SIG-M5 treated with dmso at 0.1 percent for 504 hours (cell line): ENCODE measurements at regions not wholly inside any gene's neighbourhood (a gene's known extent, or its start where the extent isn't known, plus 50 kb on each side); places are given as distances from the start of the nearest gene placed in this dataset.

Experiments used
- DNase-seq: peaks from one replicate; lab custom pipeline; 2025; ENCODE audit not compliant: unreplicated experiment; lab: John Stamatoyannopoulos, UW

DNA sequence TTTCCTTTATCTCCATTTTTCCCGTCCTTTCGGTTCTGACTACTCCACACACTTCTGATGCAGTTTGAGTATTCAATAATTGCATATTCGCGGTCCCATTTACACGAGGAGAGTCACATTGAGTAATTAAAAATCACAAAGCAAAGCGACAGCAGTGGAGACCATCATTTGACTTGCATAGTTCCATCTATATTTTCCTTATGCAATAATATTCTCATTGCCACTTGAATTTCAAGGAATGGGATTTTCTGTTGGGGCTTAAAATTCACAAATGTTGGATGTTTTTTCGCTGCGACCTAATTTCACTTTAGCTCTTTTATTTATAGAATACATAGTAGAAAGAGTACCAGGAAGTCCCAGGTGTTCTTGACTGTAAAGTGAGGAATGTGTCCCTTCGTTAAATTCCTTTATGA, 186.8 kb downstream of the ZEB2 start:
- no peak for DNase-seq

DNA sequence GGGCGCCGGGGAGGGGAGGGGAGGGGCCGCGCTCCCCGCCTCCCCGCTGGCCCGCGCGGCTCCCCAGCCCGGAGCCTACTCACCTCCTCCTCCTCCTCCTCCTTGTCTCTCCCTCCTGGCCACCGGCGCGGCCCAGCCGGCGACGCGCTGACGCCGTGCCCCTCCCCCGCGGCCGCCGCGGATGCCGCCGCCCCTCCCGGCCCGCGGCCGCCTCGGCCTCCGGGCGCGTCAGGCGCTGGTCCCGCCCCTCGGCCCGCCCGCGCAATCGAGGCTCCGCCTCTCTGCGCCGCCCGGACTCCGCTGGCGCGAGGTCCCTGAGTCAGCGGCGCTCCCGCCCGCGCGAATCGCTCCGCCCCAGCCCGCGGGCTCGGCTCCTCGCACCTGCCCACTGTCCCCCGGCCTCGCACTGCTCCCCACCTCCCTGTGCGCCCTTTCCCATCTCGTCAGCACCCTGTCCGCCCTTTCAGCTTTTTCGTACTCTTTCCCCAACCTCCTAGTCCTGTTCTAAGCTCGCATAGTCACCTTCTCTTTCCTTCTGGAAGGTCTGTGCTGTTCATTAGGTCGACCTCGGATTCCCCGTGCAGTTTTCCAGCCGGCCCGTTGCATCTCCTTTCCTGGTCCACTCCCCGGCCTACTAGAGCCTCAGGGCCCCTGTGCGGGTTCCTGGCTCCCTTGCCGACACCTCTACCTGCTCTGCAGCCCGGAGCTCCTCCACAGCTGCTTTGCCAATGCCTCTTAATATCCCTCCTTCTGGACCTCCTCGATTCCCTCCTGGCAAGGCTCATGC, 187.4 kb downstream of the ZEB2 start:
- peak; percentile 80 for DNase-seq

DNA sequence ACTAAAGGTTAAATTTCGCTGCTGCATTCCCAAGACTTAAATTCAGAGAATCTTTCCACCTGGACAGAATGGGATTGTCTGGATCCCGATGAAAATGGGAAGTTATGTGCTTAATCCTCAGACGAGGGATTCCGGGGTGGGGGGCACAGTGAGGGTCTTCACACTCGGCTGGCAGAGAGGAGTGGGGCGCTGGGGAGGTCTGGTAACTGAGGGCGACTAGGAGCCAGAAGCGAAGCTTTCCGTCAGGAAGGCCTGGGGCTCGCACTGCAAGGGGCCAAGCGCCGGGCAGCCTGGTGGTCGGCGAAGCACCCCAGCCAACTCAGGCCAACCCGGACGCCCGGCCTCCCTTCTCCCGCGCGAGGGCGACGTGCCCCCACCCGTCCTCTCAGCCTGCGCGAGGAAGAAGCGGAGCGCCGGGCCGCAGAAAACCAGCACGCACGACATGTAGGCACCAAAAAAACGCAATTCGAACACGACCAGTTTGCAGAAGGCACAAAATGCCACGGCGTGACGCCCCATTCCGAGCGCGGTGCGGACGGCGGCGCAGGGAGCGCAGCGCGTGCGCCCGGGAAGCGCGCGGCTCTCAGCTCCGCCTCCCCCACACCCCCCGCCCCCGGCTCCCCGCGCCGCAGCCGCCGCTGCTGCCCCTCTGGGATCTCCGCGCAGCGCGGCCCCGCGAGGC, 188.1 kb downstream of the ZEB2 start:
- DNase-seq = no peak

DNA sequence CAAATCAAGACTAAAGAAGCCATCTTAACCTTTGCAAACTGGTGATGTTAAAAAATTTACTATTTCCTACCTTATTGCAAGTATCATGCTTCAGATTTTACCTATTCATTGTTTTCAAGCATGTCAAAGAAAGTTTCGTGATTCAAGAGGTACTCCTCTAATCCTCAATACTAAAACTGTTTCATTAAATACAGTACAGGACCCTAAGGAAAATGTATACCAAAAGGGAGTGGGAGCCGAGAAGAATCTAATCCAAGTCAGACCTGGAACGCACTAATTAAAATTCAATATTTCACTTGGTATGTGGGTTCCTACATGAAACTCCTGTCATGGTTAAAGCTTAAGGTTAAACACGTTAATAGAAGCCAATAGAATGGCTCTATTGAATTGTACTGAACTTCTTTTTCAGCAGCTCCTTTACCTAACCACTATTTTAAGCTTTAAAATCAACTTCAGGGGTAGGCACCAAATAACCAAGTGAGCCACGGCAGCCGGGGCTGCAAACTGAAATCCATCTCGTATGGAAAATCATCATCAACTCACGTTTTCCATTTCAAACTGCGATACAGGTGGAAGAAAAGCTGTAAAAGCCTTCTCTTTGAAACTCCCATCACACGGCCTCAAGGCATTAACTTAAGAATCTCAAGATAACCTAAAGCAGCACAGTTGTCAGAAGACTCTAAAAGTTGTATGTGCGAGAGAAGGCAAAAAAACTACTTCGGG, 188.8 kb downstream of the ZEB2 start:
- peak; percentile 38 for DNase-seq

DNA sequence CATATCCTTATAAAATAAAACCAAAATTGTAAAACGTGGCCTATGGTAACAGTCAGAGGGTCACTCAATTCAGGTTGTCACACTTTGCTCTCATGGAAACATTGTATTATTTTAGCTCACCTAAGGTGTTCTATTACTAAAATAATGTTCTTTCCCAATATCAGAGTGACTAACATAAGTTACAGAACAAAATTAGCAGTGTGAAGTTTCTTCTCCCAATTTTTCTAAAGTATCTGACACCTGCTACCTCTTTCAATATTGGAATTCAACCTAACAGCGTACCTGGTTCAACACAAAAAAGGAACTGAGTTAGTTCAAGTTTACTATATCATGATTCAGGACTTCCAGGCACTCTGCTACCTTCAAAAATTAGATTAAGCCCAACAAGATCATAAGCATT, 190.4 kb downstream of the ZEB2 start:
- no peak for DNase-seq

DNA sequence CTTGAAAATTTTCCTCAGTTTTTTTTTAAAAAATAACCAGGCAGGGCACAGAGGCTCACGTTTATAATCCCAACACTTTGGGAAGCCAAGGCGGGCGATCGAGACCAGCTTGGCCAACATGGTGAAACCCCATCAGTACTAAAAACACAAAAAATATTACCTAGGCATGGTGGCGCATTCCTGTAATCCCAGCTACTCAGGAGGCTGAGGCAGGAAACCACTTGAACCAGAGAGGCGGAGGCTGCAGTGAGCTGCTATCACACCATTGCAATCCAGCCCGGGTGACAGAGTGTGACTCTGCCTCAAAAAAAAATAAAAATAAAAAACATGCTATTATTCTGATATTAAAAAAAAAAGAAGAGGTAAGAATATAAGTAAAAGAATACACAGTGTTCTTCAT, 191.0 kb downstream of the ZEB2 start:
- DNase-seq = no peak

DNA sequence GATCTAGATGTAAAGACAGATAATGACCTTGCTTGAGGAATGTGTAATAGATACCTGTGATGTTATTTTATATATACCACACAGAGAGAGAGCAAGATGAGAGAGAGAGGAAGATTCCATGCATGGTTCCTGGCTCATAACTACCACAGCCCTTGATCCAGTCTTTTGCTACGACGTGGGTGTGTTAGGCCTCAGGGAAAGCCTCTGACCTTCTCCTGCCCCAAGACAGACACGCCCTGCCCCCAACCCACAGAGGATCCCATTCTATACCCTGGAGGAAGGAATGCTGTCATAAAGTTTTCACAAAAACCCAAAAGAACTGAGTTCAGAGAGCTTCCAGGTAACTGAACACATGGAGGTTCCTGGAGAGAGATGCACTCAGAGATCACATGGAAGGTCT, 193.1 kb downstream of the ZEB2 start:
- DNase-seq = no peak

DNA sequence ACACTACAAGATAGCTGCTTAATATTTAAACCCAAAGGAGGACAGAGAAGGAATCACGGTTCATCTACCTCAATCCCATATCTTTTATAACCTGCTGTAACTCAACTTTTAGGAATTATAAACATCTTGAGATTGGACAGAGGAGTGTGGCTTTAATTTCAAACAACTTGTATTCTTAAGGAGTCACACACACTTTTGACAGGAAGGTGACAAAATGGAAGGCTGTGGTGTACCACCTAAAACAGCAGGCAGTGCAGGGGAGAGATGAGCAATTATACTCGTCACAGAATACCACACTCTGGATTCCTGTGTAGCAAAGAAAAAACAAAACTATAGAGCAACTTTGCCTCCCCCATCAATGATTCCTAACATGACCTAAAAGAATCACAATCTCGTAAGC, 194.8 kb downstream of the ZEB2 start:
- no peak for DNase-seq

DNA sequence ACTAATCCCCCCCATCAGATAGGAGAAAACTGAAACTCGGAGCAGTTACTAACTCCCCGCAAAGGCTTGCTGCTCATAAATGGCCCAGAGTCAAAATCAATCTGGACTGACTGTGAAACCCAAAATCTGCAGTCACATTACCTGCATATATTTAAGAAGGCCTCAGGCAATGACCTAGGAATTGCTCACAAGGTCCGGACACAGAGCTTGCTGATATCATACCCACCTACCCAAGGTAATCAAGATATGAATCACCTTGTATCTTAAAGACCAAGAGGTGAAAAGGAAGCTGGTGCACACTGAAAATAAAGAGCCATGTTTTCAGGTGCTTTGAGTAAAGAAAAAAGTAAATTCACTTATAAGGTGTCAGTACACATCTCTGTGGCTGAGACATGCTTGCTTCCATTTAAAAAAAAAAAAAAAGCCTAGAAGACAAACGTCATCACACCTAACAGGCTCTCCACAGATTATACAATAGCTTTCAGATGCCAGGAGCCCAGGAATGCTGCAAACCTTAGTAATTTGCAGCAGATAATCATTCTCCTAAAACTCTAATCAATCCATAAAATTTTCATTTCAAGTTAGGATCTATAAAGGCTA, 195.4 kb downstream of the ZEB2 start:
- DNase-seq = no peak

DNA sequence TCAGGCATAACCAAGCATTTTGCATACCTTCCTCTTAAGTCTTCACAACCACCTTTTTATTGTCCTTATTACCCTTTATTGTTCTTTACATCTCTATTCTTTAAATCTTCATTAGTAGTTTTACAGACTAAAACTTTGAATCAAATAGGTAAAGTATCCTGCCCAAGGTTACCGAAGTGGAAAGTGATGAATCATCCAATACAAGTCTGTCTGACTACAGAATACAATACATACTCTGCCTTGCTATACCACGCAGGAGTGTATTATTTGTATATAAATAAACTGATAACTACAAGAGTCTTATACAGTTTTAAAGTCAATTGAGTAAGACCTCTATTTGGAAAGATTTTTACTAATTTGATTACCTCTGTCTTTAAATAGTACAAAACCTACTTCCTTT, 196.0 kb downstream of the ZEB2 start:
- no peak for DNase-seq

DNA sequence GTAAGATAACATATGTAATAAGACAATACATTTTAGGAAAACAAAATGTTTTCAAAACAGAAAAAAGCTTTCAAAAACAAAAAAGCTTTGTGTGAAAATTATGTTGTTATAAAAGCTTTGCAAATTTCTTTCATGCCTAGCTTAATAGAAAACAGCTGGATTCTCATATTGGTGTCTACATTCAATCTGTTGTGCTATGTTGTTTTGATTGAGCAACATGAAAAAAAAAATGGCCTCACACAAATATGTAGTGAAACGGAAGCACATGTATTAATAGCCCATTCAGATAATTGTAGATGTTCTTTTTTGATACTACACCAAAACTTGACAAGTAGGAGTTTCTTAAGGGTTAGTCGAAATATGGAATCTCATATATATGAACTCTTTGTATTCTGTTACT, 197.5 kb downstream of the ZEB2 start:
- DNase-seq = no peak

DNA sequence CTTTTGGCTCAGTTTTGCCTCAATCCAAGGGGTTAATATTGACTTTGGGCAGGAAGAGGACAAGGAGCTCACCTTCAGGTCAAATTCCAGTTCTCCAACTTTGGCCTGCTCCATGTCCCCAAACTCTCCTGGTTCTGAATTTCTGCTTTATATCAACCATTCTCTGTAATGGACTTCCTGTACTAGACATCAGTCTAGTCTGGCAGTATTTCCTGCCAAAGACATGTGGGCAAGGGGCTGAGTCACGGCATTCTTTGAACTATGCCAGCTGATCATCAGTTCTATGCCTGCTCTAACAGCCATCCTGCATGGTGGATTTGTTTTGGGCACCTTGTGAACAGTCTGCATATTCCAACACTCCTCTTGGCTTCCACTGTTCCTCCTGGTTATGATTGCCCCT, 199.4 kb downstream of the ZEB2 start:
- no peak for DNase-seq

DNA sequence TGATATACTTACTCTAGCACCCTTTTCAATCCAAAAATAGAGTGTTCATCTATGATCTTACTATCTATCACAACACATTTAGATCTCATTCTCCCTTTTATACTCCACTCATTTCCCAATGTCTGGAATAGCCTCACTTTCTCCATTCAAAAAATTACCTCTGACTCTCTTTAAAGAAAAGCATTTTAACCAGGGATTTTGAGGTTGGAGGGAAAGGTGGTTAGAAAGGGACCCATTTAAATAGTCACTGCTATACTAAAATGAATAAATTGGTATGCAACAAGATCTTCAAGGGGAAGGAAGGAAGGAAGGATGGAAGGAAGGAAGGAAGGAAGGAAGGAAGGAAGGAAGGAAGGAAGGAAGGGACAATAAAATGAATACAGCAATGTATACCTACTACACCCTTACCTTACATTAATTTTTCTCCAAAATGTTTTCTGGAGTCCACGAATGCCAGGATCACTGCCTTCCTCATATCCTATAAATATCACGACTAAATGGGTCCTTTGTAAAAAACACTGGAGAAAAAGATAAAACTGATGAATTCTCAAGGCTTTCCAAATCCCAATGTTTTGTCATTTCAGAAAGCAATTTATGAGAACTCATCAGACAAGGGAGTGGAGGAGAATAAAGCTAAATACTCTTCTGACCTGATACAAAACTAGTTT, 202.7 kb downstream of the ZEB2 start:
- no peak for DNase-seq

DNA sequence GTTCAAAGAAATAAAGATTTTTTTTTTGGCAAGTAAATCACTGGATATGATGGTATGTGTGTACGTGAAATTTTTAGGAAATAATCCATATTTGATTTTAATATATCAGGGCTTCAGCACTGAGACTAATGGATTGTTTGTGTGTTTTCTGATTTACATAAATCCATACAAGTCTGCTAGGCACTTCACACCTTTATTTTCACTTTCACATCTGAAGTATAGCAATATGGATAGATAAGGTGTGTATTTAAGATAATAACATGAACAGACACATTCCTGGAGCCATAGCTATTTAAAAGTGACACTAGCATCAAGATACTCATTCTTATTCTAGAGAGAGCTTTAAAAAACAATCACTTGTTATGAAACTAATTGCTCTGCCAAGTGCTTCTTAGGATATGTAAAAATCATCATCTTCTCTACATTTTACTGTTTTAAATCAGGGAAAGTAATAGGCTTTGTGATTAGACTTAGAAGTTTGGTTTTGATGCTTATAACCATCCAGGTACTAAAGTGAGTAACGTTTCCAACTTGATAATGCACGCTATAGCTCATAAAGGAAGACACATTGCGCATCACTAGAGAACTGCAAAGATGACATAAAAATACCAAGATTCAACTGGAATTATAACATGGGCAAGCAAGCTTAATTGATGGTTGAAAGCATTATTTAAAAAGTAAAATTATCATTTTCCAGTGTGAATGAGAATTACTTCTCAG, 208.9 kb downstream of the ZEB2 start:
- no peak for DNase-seq

DNA sequence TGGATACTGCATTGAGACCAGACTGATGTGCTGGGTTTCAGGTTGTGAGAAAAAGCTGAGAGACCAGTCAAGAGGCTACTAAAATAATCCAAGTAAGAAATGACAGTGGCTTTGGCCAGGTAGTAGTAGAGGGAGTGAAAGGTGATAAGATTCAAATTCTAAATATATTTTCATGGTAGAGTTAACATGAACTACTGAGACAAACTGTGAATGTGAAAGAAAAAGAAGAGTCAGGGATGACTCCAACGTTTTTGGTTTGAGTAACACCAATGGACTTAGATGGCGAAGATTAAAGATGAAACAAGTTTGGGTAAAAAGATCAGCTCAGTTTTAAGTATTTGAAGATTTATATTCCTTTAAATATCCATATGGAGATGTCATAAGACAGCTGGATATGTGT, 209.4 kb downstream of the ZEB2 start:
- no peak for DNase-seq

DNA sequence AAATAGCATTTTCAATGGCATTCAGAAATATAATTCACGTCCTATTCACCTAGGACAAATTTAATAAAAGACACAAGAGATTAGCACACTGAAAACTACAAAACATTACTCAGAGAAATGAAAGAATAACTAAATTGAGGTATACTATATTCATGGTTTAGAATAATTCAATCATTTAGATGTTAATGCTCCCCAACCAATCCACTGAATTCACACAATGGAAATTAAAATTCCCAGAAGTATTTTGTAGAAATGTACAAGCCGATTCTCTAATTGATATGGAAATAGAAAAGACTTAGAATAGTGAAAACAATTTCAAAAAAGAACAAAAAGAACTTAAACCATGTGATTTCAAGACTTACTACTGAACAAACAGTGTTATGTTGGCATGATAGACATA, 212.2 kb downstream of the ZEB2 start:
- DNase-seq = no peak

DNA sequence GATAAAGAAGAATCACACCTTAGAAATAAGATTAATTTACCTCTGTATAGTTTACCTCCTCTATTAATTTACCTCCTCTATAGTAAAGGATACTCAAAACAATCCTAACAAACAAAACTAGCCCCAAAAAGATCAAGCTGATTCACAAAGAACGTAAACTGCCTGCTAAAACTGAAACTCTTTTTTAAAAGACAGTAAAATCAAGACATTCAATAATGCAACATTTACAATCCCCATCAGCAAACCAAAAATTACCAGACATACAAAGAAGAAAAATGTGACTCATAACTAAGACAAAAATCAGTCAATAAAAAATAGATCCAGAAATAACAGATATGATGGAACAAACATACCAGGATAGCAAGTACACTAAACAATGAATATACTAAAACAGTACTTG, 215.7 kb downstream of the ZEB2 start:
- no peak for DNase-seq

DNA sequence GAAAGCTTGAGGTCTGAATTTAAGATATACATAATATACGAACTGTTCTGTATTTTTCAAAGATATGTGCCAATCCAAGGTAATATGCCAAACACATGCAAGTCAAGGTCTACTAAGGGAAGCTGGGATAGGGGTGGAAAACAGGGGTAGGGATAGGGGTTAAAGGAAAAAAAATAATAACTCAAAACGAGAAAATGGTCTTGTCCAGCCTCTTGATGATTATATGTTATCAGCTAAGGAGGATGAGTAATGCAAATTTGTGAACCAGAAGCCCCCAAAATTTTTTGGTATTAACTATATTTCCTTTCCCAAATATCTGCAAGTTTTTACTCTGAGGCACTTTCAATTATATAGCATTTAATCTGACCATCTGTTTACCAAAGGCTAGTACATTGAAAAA, 219.3 kb downstream of the ZEB2 start:
- DNase-seq = no peak

DNA sequence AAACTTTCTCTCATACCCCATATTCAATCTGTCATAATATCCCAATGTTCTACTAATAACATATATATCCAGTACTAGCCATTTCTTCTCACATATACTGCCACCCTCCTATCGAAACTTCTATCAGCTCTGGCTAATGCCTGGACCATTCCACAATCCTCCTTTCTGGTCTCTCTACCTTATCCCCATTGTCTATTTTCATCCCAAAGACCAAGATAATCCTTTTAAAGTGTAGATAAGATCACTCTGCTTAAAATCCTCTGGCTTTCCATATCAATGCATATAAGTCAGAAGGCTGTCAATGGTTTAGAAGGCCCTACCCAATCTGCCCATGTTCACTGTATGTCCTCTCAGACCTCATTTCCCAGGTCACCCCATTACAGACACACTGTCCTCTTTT, 229.6 kb downstream of the ZEB2 start:
- no peak for DNase-seq

DNA sequence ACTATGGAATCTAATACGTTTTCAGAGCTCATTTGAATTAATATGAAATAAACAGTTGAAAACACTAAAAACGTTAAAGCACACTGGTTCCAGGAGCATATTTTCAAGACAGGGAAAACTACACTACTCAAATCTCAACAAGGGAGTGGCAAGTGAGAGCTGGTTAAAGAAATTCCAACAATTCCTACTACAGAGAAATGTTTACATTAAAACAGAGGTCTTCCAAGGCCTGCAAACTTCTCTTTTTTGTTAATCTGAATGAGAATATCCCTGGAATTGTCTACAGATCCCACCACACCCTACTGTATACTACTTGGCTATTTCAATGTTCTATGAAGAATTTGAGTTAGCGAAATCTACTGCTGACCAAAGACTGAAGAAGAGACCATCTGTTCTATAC, 231.5 kb downstream of the ZEB2 start:
- DNase-seq = no peak

DNA sequence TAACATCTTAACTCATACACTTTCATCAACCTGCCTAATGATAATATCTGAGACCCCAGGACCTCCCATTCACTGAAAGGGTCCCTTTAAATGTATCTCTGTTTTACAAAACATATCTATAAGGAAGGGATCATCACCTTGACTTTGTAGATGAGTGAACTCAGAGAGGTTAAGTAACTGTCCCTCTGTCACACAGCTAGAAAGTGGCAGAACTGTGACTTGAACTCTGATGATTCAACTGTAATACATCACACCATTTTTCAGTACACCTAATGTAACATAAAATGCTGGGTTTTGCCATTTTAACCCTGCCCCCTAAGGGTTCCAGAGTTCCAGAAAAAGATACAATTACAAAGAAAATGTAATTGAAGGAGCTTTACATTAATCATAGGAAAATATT, 234.6 kb downstream of the ZEB2 start:
- DNase-seq = no peak
